KMS-11 (cell line): ENCODE measurements at regions not wholly inside any gene's neighbourhood (a gene's known extent, or its start where the extent isn't known, plus 50 kb on each side); places are given as distances from the start of the nearest gene placed in this dataset.

ENCODE experiments used
- H2AFZ ChIP-seq: fragments of 200-600 bp; sonication (generic); 2 replicates; pipeline ENCODE4 v1.6.1; 2016; ENCODE audit warnings: antibody characterized with exemption, mixed run types, low read depth
- H3K27ac ChIP-seq: fragments of 200-600 bp; sonication (generic); 2 replicates; pipeline ENCODE4 v1.6.1; 2016; ENCODE audit warnings: mild to moderate bottlenecking, mixed run types
- H3K27me3 ChIP-seq: fragments of 200-600 bp; sonication (generic); 2 replicates; pipeline ENCODE4 v1.6.1; 2017; ENCODE audit warnings: mild to moderate bottlenecking, low read depth, mixed run types, moderate library complexity; ENCODE audit not compliant: insufficient read depth
- H3K36me3 ChIP-seq: fragments of 200-600 bp; sonication (generic); 2 replicates; pipeline ENCODE4 v1.6.1; 2017; ENCODE audit warnings: mild to moderate bottlenecking, mixed run types; ENCODE audit not compliant: insufficient read depth
- H3K4me1 ChIP-seq: fragments of 200-600 bp; sonication (generic); 2 replicates; pipeline ENCODE4 v1.6.1; 2016; ENCODE audit warnings: mild to moderate bottlenecking, low read depth, mixed run types; ENCODE audit not compliant: poor library complexity, severe bottlenecking
- H3K4me2 ChIP-seq: fragments of 200-600 bp; sonication (generic); 2 replicates; pipeline ENCODE4 v1.7.0; 2016; ENCODE audit warnings: mild to moderate bottlenecking, mixed run types
- H3K4me3 ChIP-seq: fragments of 200-600 bp; sonication (generic); IDR thresholded peaks from 2 replicates; pipeline ENCODE4 v1.6.1; 2017; ENCODE audit warnings: low read depth, low read length, mixed read lengths; ENCODE audit not compliant: insufficient read depth
- H3K79me2 ChIP-seq: fragments of 200-600 bp; sonication (generic); 2 replicates; pipeline ENCODE4 v1.6.1; 2016; ENCODE audit warnings: low read depth, mixed run types; ENCODE audit not compliant: insufficient read depth
- H3K9ac ChIP-seq: fragments of 200-600 bp; sonication (generic); 2 replicates; pipeline ENCODE4 v1.6.1; 2016; ENCODE audit warnings: mild to moderate bottlenecking, mixed run types
- H4K20me1 ChIP-seq: fragments of 200-600 bp; sonication (generic); 2 replicates; pipeline ENCODE4 v1.6.1; 2016; ENCODE audit warnings: mild to moderate bottlenecking, mixed run types; ENCODE audit not compliant: insufficient read depth
- TF ChIP-seq, protein P1 (sequence below): fragments of 200-600 bp; sonication (generic); conservative IDR thresholded peaks from 2 replicates; pipeline ENCODE4 v1.6.1; 2017; ENCODE audit warnings: low read depth, mild to moderate bottlenecking, antibody characterized with exemption, low read length, moderate library complexity, mixed read lengths

DNA sequence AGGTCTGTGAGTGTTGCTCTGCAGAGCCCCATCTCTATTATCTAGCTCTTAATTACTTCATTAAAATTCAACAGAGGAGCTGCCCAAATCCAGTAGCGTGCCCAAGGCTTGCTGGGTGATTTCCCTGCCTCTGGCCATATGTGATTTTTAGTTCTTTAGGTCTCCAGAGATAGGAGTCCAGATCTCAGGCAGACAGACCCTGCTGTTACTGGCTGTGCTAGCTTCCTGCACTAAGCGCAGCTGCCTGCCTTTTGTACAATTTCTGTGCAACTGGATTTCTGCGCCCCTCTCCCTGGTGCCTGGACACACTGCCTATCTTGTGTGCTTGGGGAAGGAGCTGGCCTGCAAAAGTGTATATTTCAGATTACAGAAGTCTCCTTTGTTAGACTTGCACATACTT lies 136.5 kb downstream of the TDRD15 start:
- Histone ChIP-seq H2AFZ (no peak overlapping the region), H3K27ac (no peak overlapping the region), H3K79me2 (no peaks in the 10 kb centered on the region), H3K4me1 (no peaks in the 10 kb centered on the region), H3K36me3 (no peaks in the 10 kb centered on the region), H3K27me3 (no peaks in the 10 kb centered on the region), H3K9ac (no peak overlapping the region), H3K4me2 (no peak overlapping the region), H4K20me1 (no peaks in the 10 kb centered on the region), H3K4me3 (no peak overlapping the region)
- TF ChIP-seq, protein P1, sequence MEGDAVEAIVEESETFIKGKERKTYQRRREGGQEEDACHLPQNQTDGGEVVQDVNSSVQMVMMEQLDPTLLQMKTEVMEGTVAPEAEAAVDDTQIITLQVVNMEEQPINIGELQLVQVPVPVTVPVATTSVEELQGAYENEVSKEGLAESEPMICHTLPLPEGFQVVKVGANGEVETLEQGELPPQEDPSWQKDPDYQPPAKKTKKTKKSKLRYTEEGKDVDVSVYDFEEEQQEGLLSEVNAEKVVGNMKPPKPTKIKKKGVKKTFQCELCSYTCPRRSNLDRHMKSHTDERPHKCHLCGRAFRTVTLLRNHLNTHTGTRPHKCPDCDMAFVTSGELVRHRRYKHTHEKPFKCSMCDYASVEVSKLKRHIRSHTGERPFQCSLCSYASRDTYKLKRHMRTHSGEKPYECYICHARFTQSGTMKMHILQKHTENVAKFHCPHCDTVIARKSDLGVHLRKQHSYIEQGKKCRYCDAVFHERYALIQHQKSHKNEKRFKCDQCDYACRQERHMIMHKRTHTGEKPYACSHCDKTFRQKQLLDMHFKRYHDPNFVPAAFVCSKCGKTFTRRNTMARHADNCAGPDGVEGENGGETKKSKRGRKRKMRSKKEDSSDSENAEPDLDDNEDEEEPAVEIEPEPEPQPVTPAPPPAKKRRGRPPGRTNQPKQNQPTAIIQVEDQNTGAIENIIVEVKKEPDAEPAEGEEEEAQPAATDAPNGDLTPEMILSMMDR: no peak

DNA sequence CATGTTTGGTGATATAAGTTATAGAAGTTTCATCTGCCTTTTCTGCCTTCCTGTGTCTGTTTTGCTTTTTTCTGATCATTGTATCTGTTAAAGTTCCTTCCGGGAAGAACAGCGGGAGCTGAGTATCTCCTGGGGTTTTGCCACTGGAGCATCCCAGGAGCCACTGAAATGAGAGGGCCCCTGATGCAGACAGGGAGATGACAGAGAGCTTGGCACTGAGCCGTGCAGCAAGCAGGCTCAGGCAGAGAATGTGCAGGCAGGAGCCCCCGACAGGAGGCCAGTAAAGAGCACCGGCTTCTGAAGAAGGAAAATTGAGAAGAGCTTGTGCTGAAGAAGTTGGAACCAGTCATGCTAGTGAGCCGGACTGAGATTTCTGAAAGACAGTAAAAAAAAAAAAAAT lies 137.8 kb downstream of the TDRD15 start:
- Histone ChIP-seq H3K9ac (no peak overlapping the region), H3K4me2 (no peak overlapping the region), H3K27me3 (no peaks in the 10 kb centered on the region), H3K4me1 (no peaks in the 10 kb centered on the region), H3K79me2 (no peaks in the 10 kb centered on the region), H4K20me1 (no peaks in the 10 kb centered on the region), H3K36me3 (no peaks in the 10 kb centered on the region), H3K27ac (no peak overlapping the region), H3K4me3 (no peak overlapping the region), H2AFZ (no peak overlapping the region)
- TF ChIP-seq, protein P1: no peak

DNA sequence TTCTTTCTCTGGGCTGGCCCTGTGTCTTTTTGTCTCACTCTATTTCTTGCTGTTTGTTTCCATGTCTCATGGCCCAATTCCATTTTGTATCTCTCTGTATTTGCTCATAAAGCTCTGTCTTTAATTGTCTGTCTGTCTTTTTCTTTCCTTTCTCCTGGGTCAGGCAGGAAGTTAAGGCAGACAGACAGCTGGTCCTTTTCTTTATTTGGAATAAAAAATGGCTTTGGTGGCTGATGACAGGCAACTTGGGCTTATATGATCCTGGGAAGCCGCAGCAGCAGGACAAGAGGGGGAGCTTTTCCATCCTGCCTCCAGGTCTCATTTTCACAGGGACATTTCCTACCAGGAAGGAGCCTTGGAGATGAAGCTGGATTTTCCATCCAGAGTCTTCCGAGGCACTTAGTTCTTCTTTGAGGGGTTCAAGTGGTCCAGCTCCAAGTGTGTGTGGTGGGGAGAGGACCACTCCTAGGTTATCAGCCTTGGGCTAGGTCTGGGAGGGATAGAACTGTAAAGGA lies 138.7 kb downstream of the TDRD15 start:
- no peak overlapping the region for H3K4me3 ChIP-seq
- no peaks in the 10 kb centered on the region for H3K27me3 ChIP-seq
- H3K4me1 ChIP-seq: no peaks in the 10 kb centered on the region
- H3K4me2 ChIP-seq: no peak overlapping the region
- no peaks in the 10 kb centered on the region for H4K20me1 ChIP-seq
- TF ChIP-seq, protein P1: no peak
- H3K36me3 ChIP-seq: no peaks in the 10 kb centered on the region
- H3K9ac ChIP-seq: no peak overlapping the region
- no peak overlapping the region for H2AFZ ChIP-seq
- H3K79me2 ChIP-seq: no peaks in the 10 kb centered on the region
- H3K27ac ChIP-seq: no peak overlapping the region

DNA sequence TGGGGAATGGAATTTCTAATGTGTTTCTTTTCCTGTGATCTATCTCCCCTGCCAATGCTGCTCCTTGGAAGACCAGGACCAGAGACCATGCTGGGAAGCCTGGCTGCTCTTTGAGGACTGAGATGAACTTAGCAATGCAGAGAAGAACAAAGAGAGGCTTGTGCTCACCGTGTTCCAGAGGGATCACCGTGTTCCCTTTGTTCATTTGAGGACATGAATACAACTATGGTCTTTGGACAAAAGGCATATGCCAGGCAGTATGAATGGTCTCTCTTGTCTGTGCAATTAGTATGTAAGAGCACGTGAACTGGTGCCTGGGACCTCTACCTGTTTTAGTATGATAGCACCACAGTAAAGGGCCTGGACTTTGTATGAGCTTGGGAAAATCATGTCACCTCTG lies 139.9 kb downstream of the TDRD15 start:
- no peak overlapping the region for H3K4me2 ChIP-seq
- H3K9ac ChIP-seq: no peak overlapping the region
- no peak overlapping the region for H3K4me3 ChIP-seq
- H3K27ac ChIP-seq: no peak overlapping the region
- no peaks in the 10 kb centered on the region for H4K20me1 ChIP-seq
- no peaks in the 10 kb centered on the region for H3K27me3 ChIP-seq
- no peaks in the 10 kb centered on the region for H3K4me1 ChIP-seq
- TF ChIP-seq, protein P1: no peak
- H2AFZ ChIP-seq: no peak overlapping the region
- no peaks in the 10 kb centered on the region for H3K79me2 ChIP-seq
- no peaks in the 10 kb centered on the region for H3K36me3 ChIP-seq
